Fibroblast of lung (primary cell): ENCODE measurements at regions not wholly inside any gene's neighbourhood (a gene's known extent, or its start where the extent isn't known, plus 50 kb on each side); places are given as distances from the start of the nearest gene placed in this dataset.

Source experiments
- DNase-seq, 2 donors: peaks; one replicate each; pipeline versions ENCODE4 v3.0.0 to v3.0.0-alpha.2; 2010; ENCODE audit warnings: low read depth in 2 of 2
- H2AFZ ChIP-seq: 2 replicates; pipeline ENCODE4 v1.5.1; 2012; ENCODE audit warnings: low read length, control low read depth, inconsistent platforms
- H3K27ac ChIP-seq: 2 replicates; pipeline ENCODE4 v1.5.1; 2011; ENCODE audit warnings: low read length, control low read depth; ENCODE audit not compliant: insufficient read depth
- H3K27me3 ChIP-seq: 2 replicates; pipeline ENCODE4 v1.5.1; 2011; ENCODE audit warnings: mild to moderate bottlenecking, low read length; ENCODE audit not compliant: control insufficient read depth, insufficient read depth
- H3K36me3 ChIP-seq: 2 replicates; pipeline ENCODE4 v1.5.1; 2011; ENCODE audit warnings: low read length; ENCODE audit not compliant: control insufficient read depth, insufficient read depth
- H3K4me1 ChIP-seq: 2 replicates; pipeline ENCODE4 v1.5.1; 2011; ENCODE audit warnings: low read length; ENCODE audit not compliant: control insufficient read depth, insufficient read depth; ENCODE audit errors: extremely low read depth
- H3K4me2 ChIP-seq: 2 replicates; pipeline ENCODE4 v1.5.1; 2011; ENCODE audit warnings: low read length, control low read depth; ENCODE audit not compliant: insufficient read depth; ENCODE audit errors: extremely low read depth
- H3K4me3 ChIP-seq, 4 experiments: fragments of 200-600 bp in 1 of 4; sonication (generic) in 1 of 4; replicated peaks in 1 of 4; 2 replicates each; pipeline ENCODE4 v1.5.1; 2011 to 2016; ENCODE audit warnings: low read length in 4 of 4, low read depth in 3 of 4, mild to moderate bottlenecking in 3 of 4, control low read depth in 2 of 4, inconsistent platforms in 1 of 4, mixed read lengths in 1 of 4; ENCODE audit not compliant: insufficient read depth in 1 of 4; ENCODE audit errors: control extremely low read depth in 1 of 4
- H3K79me2 ChIP-seq: 2 replicates; pipeline ENCODE4 v1.5.1; 2012; ENCODE audit warnings: mild to moderate bottlenecking, low read length, inconsistent platforms; ENCODE audit not compliant: control insufficient read depth, insufficient read depth
- H3K9ac ChIP-seq: 2 replicates; pipeline ENCODE4 v1.5.1; 2011; ENCODE audit warnings: mild to moderate bottlenecking, low read length, control low read depth; ENCODE audit not compliant: insufficient read depth
- H3K9me3 ChIP-seq: 2 replicates; pipeline ENCODE4 v1.5.1; 2012; ENCODE audit warnings: low read depth, low read length; ENCODE audit not compliant: control insufficient read depth, insufficient read depth
- H4K20me1 ChIP-seq: 2 replicates; pipeline ENCODE4 v1.5.1; 2011; ENCODE audit warnings: low read length; ENCODE audit not compliant: control insufficient read depth, insufficient read depth; ENCODE audit errors: extremely low read depth
- EZH2 ChIP-seq: IDR thresholded peaks from 2 replicates; pipeline ENCODE4 v1.5.1; 2012; ENCODE audit warnings: low read length, control low read depth, mild to moderate bottlenecking; ENCODE audit errors: missing control alignments
- TF ChIP-seq, protein P1 (sequence below), 2 donors: IDR thresholded peaks in 1 of 2; conservative IDR thresholded peaks in 1 of 2; 1 replicate in 1 of 2; 2 replicates in 1 of 2; pipeline ENCODE4 v1.5.1; 2011 to 2012; ENCODE audit warnings: low read length in 2 of 2, control low read depth in 1 of 2, inconsistent platforms in 1 of 2, low read depth in 1 of 2, mild to moderate bottlenecking in 1 of 2

DNA sequence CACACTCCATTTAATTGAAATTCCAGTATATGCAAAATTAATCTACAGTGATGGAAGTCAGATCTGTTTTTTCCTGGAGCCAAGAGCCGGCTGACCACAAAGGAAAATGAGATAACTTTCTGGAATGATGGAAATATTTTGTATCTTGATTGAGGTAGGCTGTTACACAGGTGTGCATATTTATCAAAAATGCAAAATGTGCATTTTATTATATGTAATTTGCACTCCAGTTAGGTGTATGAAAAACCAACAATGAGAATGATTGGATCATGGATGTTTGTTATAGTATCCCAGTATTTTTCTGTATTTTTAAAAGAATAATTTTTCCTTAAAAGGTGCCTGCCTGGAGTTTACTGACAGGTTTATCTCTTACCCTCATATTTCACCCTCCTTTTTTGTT lies 242.0 kb upstream of the JAG1 start:
- Histone ChIP-seq H3K4me2 (no peak overlapping the region), H3K36me3 (no peaks in the 10 kb centered on the region)
- TF ChIP-seq, protein P1, sequence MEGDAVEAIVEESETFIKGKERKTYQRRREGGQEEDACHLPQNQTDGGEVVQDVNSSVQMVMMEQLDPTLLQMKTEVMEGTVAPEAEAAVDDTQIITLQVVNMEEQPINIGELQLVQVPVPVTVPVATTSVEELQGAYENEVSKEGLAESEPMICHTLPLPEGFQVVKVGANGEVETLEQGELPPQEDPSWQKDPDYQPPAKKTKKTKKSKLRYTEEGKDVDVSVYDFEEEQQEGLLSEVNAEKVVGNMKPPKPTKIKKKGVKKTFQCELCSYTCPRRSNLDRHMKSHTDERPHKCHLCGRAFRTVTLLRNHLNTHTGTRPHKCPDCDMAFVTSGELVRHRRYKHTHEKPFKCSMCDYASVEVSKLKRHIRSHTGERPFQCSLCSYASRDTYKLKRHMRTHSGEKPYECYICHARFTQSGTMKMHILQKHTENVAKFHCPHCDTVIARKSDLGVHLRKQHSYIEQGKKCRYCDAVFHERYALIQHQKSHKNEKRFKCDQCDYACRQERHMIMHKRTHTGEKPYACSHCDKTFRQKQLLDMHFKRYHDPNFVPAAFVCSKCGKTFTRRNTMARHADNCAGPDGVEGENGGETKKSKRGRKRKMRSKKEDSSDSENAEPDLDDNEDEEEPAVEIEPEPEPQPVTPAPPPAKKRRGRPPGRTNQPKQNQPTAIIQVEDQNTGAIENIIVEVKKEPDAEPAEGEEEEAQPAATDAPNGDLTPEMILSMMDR (conservative IDR thresholded peaks at IDR 0.05 in 1 of 2, IDR thresholded peaks at IDR 0.05 in 1 of 2; ENCODE audit: low read depth in 1 of 2, low read length in 2 of 2), result no peak
- TF ChIP-seq EZH2, result no peak

DNA sequence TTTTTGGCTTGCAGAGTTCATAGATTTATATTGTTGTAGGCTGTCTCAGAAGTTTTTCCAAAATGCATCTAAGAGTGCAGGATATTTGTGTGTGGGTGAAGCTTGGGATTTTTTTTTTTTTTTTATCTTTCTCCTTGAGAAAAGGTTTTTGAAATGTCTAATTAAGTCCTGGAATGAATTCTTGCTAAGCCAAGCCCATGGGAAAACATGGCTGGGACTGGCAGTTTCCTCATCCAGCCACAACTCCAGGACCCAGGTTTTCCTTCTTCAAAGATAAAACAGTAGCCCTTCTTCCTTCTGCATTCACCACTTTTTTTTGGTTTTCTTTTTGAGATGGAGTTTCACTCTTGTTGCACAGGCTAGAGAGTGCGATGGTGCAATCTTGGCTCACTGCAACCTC lies 242.5 kb upstream of the JAG1 start:
- H3K27me3 ChIP-seq, result no peaks in the 10 kb centered on the region
- H3K27ac ChIP-seq, result no peak overlapping the region
- H3K4me2 ChIP-seq, result no peak overlapping the region
- no peak overlapping the region for H3K4me3 ChIP-seq
- no peaks in the 10 kb centered on the region for H4K20me1 ChIP-seq
- peaks cover 7% of the 10 kb centered on the region for H3K4me1 ChIP-seq
- no peak overlapping the region for H3K9ac ChIP-seq
- no peaks in the 10 kb centered on the region for H3K36me3 ChIP-seq
- no peaks in the 10 kb centered on the region for H3K9me3 ChIP-seq
- no peak overlapping the region for H2AFZ ChIP-seq
- no peaks in the 10 kb centered on the region for H3K79me2 ChIP-seq
- TF ChIP-seq, protein P1 (conservative IDR thresholded peaks at IDR 0.05 in 1 of 2, IDR thresholded peaks at IDR 0.05 in 1 of 2; ENCODE audit: low read depth in 1 of 2, low read length in 2 of 2), result no peak
- no peak for TF ChIP-seq EZH2
- DNase-seq, result peak in 1 of 2 donors; percentile 55

More for the DNA sequence above, 242.0 kb upstream of the JAG1 start:
- no peak for DNase-seq
- Histone ChIP-seq H3K27me3 (no peaks in the 10 kb centered on the region), H2AFZ (no peak overlapping the region), H4K20me1 (no peaks in the 10 kb centered on the region), H3K4me3 (no peak overlapping the region), H3K79me2 (no peaks in the 10 kb centered on the region), H3K27ac (no peak overlapping the region), H3K9me3 (no peaks in the 10 kb centered on the region), H3K9ac (no peak overlapping the region), H3K4me1 (peaks cover 7% of the 10 kb centered on the region)

DNA sequence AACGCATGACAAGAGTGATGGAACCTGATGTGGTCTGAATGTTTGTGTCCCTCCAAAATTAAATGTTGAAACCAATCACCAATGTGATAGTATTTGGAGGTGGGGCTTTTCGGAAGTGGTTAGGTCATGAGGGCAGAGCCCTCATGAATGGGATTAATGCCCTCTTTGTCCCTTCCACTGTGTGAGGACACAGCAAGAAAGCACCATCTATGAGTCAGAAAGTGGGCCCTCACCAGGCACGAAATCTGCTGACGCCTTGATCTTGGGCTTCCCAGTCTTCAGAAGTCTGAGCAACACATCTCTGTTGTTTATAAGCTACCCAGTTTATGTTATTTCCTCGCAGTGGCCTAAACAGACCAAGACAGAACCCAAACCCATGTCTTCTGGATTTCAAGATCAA lies 244.0 kb upstream of the JAG1 start:
- DNase-seq, result no peak

More for the DNA sequence above, 244.0 kb upstream of the JAG1 start:
- H3K4me1 ChIP-seq, result peaks cover 13% of the 10 kb centered on the region
- TF ChIP-seq, protein P1 (conservative IDR thresholded peaks at IDR 0.05 in 1 of 2, IDR thresholded peaks at IDR 0.05 in 1 of 2; ENCODE audit: low read depth in 1 of 2, low read length in 2 of 2), result no peak
- no peak for TF ChIP-seq EZH2
- H3K9ac ChIP-seq, result no peak overlapping the region
- no peak overlapping the region for H3K4me3 ChIP-seq
- H3K27me3 ChIP-seq, result no peaks in the 10 kb centered on the region
- H3K9me3 ChIP-seq, result no peaks in the 10 kb centered on the region
- H3K36me3 ChIP-seq, result no peaks in the 10 kb centered on the region
- no peak overlapping the region for H3K4me2 ChIP-seq
- no peaks in the 10 kb centered on the region for H4K20me1 ChIP-seq
- no peak overlapping the region for H2AFZ ChIP-seq
- no peaks in the 10 kb centered on the region for H3K79me2 ChIP-seq
- H3K27ac ChIP-seq, result no peak overlapping the region
